AG04450 (cell line): ENCODE measurements at regions not wholly inside any gene's neighbourhood (a gene's known extent, or its start where the extent isn't known, plus 50 kb on each side); places are given as distances from the start of the nearest gene placed in this dataset.

Source experiments
- CTCF ChIA-PET: fragments of 300-600, 350-600 bp; formaldehyde crosslinking; extraction: SDS; loops from one replicate; lab custom pipeline; 2022; ENCODE audit warnings: antibody characterized with exemption, inconsistent platforms; lab: Charles Lee
- POLR2A ChIA-PET: fragments of 350-600 bp; formaldehyde crosslinking; extraction: SDS; loops from one replicate; lab custom pipeline; 2021; ENCODE audit warnings: antibody characterized with exemption, inconsistent platforms; lab: Yijun Ruan, JAX
- DNase-seq: peaks from one replicate; pipeline ENCODE4 v3.0.0-alpha.2; 2011; ENCODE audit warnings: low read depth, low spot score
- H3K27ac ChIP-seq: one replicate; pipeline ENCODE4 v1.5.1; 2012; ENCODE audit warnings: low read depth, low read length, control low read depth
- H3K27me3 ChIP-seq: one replicate; pipeline ENCODE4 v1.6.0; 2012; ENCODE audit warnings: low read length; ENCODE audit not compliant: control insufficient read depth, insufficient read depth
- H3K4me3 ChIP-seq: 2 replicates; pipeline ENCODE4 v1.5.1; 2011; ENCODE audit warnings: mild to moderate bottlenecking, low read depth, low read length, control low read depth
- H3K9me3 ChIP-seq: 2 replicates; pipeline ENCODE4 v1.5.1; 2012; ENCODE audit warnings: low read length; ENCODE audit not compliant: control insufficient read depth, insufficient read depth
- TF ChIP-seq, protein P1 (sequence below): IDR thresholded peaks from 2 replicates; pipeline ENCODE4 v1.5.1; 2011; ENCODE audit warnings: low read depth, low read length, control low read depth, inconsistent platforms

DNA sequence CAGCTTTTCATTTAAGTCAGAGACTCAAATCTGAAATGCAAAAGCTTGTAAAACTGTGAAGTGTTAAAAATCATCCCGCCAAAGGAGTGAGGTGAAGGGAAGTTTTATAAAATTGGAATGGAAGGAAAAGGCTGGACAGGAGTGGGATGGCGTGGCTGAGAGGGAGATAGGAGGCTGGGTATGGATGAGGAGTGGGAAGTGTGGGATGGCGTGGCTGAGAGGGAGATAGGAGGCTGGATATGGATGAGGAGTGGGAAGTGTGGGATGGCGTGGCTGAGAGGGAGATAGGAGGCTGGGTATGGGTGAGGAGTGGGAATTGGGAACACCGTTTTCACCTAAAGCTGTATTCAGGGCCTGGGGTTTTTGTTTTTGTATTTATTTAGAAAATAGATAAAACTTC lies 59.4 kb upstream of the NKX2-2 start:
- Histone ChIP-seq H3K4me3 (no peak overlapping the region), H3K9me3 (no peaks in the 10 kb centered on the region), H3K27me3 (no peaks in the 10 kb centered on the region), H3K27ac (no peak overlapping the region)
- TF ChIP-seq, protein P1, sequence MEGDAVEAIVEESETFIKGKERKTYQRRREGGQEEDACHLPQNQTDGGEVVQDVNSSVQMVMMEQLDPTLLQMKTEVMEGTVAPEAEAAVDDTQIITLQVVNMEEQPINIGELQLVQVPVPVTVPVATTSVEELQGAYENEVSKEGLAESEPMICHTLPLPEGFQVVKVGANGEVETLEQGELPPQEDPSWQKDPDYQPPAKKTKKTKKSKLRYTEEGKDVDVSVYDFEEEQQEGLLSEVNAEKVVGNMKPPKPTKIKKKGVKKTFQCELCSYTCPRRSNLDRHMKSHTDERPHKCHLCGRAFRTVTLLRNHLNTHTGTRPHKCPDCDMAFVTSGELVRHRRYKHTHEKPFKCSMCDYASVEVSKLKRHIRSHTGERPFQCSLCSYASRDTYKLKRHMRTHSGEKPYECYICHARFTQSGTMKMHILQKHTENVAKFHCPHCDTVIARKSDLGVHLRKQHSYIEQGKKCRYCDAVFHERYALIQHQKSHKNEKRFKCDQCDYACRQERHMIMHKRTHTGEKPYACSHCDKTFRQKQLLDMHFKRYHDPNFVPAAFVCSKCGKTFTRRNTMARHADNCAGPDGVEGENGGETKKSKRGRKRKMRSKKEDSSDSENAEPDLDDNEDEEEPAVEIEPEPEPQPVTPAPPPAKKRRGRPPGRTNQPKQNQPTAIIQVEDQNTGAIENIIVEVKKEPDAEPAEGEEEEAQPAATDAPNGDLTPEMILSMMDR = no peak
- ChIA-PET CTCF (interaction anchor here (2.2 to 3.9 kb wide), 3 partner anchors 337 to 735 kb away, joined by 27 to 33 read pairs (median 30); no protein-coding TSS in a partner anchor), POLR2A (no interaction called here)
- DNase-seq = no peak

DNA sequence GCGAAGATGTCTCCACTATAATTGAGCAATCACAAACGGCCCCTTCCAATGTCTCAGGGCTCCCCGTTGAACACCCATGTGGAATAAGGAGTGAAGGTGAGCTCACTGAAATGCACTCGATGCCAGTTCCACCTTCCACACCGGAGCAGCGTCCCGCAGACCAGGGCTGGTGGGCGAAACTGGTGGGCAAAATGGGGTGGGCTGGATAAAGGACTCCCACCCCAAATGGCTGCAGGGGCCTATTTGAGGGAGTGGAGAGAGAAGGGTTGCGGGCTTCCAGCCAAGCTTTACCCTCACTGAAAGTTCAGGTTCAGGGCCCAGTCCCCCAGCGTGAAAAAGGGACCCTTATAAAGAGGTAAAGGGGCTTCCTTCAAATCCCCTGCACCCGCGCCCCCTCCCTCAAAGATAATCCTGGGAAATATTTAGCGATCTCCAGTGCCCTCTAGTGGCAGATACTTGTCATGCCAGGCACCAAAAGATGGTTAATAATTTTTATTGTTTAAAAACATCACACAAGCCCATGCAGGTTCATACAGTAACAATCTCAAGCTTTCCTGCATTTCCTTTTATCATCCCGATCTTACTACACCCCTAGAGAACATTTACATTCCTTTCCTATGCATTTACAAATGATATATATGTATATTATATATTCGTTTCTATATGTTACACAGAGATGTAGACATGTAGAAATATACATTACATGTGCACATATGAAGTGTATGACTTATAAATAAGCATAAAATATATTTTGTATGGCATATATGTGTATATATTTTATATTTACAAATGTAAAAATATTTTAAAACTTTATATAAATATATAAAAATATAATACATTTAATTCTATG lies 58.2 kb upstream of the NKX2-2 start:
- H3K27ac ChIP-seq = no peak overlapping the region
- H3K27me3 ChIP-seq = no peaks in the 10 kb centered on the region
- no peaks in the 10 kb centered on the region for H3K9me3 ChIP-seq
- ChIA-PET CTCF (interaction anchor here (0.5 to 3.9 kb wide), 14 partner anchors 13 to 842 kb away, joined by 3 to 33 read pairs (median 4); no protein-coding TSS in a partner anchor), POLR2A (no interaction called here)
- no peak for DNase-seq
- TF ChIP-seq, protein P1 = peak; percentile 83
- no peak overlapping the region for H3K4me3 ChIP-seq

DNA sequence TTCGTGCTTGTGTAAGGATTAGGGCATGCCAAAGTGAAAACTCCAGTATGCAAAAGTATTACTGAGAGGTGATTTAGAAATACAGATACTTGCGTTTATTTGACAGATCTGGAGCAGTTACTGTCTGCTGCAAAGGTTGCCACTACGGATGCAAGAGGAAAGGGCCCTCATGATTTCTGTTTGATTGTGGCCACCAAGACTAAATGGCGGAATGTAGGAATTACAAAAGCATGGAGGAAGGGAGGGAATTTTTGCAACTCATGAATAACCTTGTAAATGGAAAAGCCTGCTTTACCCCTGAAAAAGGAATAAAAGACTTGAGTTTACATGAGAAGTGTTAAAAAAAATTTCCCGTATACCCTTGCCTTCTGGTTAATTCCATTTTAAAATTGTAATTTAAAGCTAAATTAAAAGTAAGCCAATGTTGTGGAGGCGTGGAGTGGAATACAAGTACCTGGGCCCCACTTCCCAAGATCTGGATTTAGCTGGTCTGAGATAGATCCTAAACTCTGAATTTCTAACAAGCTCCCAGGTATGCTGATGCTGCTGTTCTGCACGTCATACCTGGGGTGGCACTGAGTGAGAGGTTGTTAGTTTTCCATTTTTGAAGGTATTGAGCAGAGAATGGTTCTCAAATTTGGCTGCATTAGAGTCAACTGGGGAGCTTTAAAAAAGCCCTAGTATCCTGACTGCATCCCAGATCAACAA lies 56.6 kb upstream of the NKX2-2 start:
- DNase-seq = no peak
- no peaks in the 10 kb centered on the region for H3K9me3 ChIP-seq
- TF ChIP-seq, protein P1 = no peak
- ChIA-PET POLR2A (no interaction called here), CTCF (interaction anchor here (0.6 to 3.9 kb wide), 6 partner anchors 8 to 1396 kb away, joined by 3 to 33 read pairs (median 5); no protein-coding TSS in a partner anchor)
- no peak overlapping the region for H3K27ac ChIP-seq
- H3K4me3 ChIP-seq = no peak overlapping the region
- no peaks in the 10 kb centered on the region for H3K27me3 ChIP-seq

DNA sequence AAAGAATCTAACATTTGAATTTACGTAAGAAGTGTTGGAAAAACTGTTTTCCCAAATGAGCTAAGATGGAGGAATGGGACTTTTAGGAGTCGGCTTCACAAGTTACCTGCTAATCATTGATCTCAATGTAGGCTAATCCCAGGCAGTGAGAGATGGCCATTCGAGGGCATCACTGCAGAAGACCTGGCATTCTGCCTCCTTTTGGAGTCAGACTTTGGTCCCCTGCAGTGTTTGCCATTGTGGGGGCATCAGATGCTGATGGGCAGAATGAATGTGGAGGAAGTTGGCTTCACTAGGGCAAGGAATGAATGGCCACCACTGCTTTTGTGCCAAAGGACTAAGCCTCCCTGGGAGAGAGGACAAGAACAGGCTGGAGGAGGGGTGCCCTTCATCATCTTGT lies 55.7 kb upstream of the NKX2-2 start:
- H3K27ac ChIP-seq = no peak overlapping the region
- POLR2A ChIA-PET = no interaction called here
- no peaks in the 10 kb centered on the region for H3K9me3 ChIP-seq
- TF ChIP-seq, protein P1 = no peak
- CTCF ChIA-PET = interaction anchor here (0.6 to 3.9 kb wide), 4 partner anchors 9 to 709 kb away, joined by 3 to 33 read pairs (median 5); no protein-coding TSS in a partner anchor
- DNase-seq = no peak
- no peaks in the 10 kb centered on the region for H3K27me3 ChIP-seq
- H3K4me3 ChIP-seq = no peak overlapping the region
